ENCODE measurements at regions not wholly inside any gene's neighbourhood (a gene's known extent, or its start where the extent isn't known, plus 50 kb on each side); places are given as distances from the start of the nearest gene placed in this dataset.
A peak's percentile ranks its signal among the peaks of the same experiment; 100 is the strongest.

GRCh38 chr4:53693909-53694308 is 102.6 kb upstream of the LNX1 start:
- H4K20me1 ChIP-seq (ENCODE audit: control insufficient read depth, extremely low read depth, insufficient read depth, low read length) = no peaks in the 10 kb centered on the region
- H3K9ac ChIP-seq (ENCODE audit: insufficient read depth, low read length) = no peak overlapping the region
- no peaks in the 10 kb centered on the region for H3K36me3 ChIP-seq (ENCODE audit: control insufficient read depth, insufficient read depth, low read length)
- H3K4me2 ChIP-seq (ENCODE audit: extremely low read depth, insufficient read depth, low read length) = no peak overlapping the region
- no peak overlapping the region for H3K4me3 ChIP-seq (replicated peaks in 1 of 4; ENCODE audit: control extremely low read depth in 1 of 4, insufficient read depth in 1 of 4, low read depth in 3 of 4, low read length in 4 of 4)
- H3K27ac ChIP-seq (ENCODE audit: insufficient read depth, low read length) = no peak overlapping the region
- no peaks in the 10 kb centered on the region for H3K27me3 ChIP-seq (ENCODE audit: control insufficient read depth, insufficient read depth, low read length)
- H2AFZ ChIP-seq (ENCODE audit: low read length) = no peak overlapping the region
- TF ChIP-seq, protein P1, sequence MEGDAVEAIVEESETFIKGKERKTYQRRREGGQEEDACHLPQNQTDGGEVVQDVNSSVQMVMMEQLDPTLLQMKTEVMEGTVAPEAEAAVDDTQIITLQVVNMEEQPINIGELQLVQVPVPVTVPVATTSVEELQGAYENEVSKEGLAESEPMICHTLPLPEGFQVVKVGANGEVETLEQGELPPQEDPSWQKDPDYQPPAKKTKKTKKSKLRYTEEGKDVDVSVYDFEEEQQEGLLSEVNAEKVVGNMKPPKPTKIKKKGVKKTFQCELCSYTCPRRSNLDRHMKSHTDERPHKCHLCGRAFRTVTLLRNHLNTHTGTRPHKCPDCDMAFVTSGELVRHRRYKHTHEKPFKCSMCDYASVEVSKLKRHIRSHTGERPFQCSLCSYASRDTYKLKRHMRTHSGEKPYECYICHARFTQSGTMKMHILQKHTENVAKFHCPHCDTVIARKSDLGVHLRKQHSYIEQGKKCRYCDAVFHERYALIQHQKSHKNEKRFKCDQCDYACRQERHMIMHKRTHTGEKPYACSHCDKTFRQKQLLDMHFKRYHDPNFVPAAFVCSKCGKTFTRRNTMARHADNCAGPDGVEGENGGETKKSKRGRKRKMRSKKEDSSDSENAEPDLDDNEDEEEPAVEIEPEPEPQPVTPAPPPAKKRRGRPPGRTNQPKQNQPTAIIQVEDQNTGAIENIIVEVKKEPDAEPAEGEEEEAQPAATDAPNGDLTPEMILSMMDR (conservative IDR thresholded peaks at IDR 0.05 in 1 of 2, IDR thresholded peaks at IDR 0.05 in 1 of 2; ENCODE audit: low read depth in 1 of 2, low read length in 2 of 2) = no peak
- TF ChIP-seq EZH2 (IDR thresholded peaks at IDR 0.05; ENCODE audit: low read length, missing control alignments) = no peak
- no peaks in the 10 kb centered on the region for H3K79me2 ChIP-seq (ENCODE audit: control insufficient read depth, insufficient read depth, low read length)
- no peak for DNase-seq (ENCODE audit: low read depth in 2 of 2)
- no peaks in the 10 kb centered on the region for H3K9me3 ChIP-seq (ENCODE audit: control insufficient read depth, insufficient read depth, low read depth, low read length)
- H3K4me1 ChIP-seq (ENCODE audit: control insufficient read depth, extremely low read depth, insufficient read depth, low read length) = peaks cover 6% of the 10 kb centered on the region

GRCh38 chr4:53693408-53693807 is 102.1 kb upstream of the LNX1 start:
- Histone ChIP-seq H3K9ac (ENCODE audit: insufficient read depth, low read length) (no peak overlapping the region), H3K4me2 (ENCODE audit: extremely low read depth, insufficient read depth, low read length) (no peak overlapping the region), H3K27me3 (ENCODE audit: control insufficient read depth, insufficient read depth, low read length) (no peaks in the 10 kb centered on the region), H3K9me3 (ENCODE audit: control insufficient read depth, insufficient read depth, low read depth, low read length) (no peaks in the 10 kb centered on the region), H3K27ac (ENCODE audit: insufficient read depth, low read length) (no peak overlapping the region), H3K4me3 (replicated peaks in 1 of 4; ENCODE audit: control extremely low read depth in 1 of 4, insufficient read depth in 1 of 4, low read depth in 3 of 4, low read length in 4 of 4) (no peak overlapping the region), H4K20me1 (ENCODE audit: control insufficient read depth, extremely low read depth, insufficient read depth, low read length) (no peaks in the 10 kb centered on the region), H3K36me3 (ENCODE audit: control insufficient read depth, insufficient read depth, low read length) (no peaks in the 10 kb centered on the region), H2AFZ (ENCODE audit: low read length) (peak overlapping the region; percentile 14), H3K79me2 (ENCODE audit: control insufficient read depth, insufficient read depth, low read length) (no peaks in the 10 kb centered on the region), H3K4me1 (ENCODE audit: control insufficient read depth, extremely low read depth, insufficient read depth, low read length) (peaks cover 10% of the 10 kb centered on the region)
- TF ChIP-seq, protein P1 (conservative IDR thresholded peaks at IDR 0.05 in 1 of 2, IDR thresholded peaks at IDR 0.05 in 1 of 2; ENCODE audit: low read depth in 1 of 2, low read length in 2 of 2) = no peak
- no peak for TF ChIP-seq EZH2 (IDR thresholded peaks at IDR 0.05; ENCODE audit: low read length, missing control alignments)
- no peak for DNase-seq (ENCODE audit: low read depth in 2 of 2)

DNA sequence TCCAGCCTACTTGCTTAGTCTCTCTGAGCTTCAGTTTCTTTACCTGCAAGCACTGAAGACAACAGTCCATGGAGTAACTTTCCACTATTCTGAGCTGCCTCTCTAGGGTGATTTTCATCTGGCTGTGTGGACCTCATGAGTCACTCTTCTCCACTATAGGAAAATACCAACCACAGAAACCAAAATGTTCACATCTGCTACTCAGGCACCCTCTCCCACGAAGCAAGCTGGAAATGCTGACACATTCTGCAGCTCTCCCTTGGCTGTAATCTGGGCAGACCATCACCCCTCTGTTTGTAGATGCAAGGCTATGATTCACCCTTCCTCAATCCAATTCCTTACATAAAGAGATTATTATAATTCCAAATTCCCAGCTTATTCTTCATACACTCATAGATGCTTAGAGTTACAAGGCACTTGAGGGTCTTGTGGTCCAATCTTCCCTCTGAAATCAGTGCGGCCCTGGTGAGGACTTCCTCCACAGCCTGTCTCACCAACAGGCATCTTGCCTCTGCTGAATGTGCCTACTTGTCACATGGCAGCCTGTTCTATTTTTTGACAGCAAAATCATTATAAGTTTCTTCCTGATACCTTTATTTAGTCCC is 97.0 kb upstream of the LNX1 start:
- Histone ChIP-seq H3K27ac (ENCODE audit: insufficient read depth, low read length) (peak overlapping the region; percentile 68), H3K4me1 (ENCODE audit: control insufficient read depth, extremely low read depth, insufficient read depth, low read length) (peaks cover 19% of the 10 kb centered on the region), H3K79me2 (ENCODE audit: control insufficient read depth, insufficient read depth, low read length) (no peaks in the 10 kb centered on the region), H3K4me2 (ENCODE audit: extremely low read depth, insufficient read depth, low read length) (peak overlapping the region; percentile 60), H3K27me3 (ENCODE audit: control insufficient read depth, insufficient read depth, low read length) (no peaks in the 10 kb centered on the region), H4K20me1 (ENCODE audit: control insufficient read depth, extremely low read depth, insufficient read depth, low read length) (no peaks in the 10 kb centered on the region), H3K9ac (ENCODE audit: insufficient read depth, low read length) (no peak overlapping the region), H3K36me3 (ENCODE audit: control insufficient read depth, insufficient read depth, low read length) (no peaks in the 10 kb centered on the region), H2AFZ (ENCODE audit: low read length) (no peak overlapping the region), H3K4me3 (replicated peaks in 1 of 4; ENCODE audit: control extremely low read depth in 1 of 4, insufficient read depth in 1 of 4, low read depth in 3 of 4, low read length in 4 of 4) (no peak overlapping the region), H3K9me3 (ENCODE audit: control insufficient read depth, insufficient read depth, low read depth, low read length) (no peaks in the 10 kb centered on the region)
- peak; percentile 98 to 100 for DNase-seq (ENCODE audit: low read depth in 2 of 2)
- TF ChIP-seq EZH2 (IDR thresholded peaks at IDR 0.05; ENCODE audit: low read length, missing control alignments) = no peak
- TF ChIP-seq, protein P1 (conservative IDR thresholded peaks at IDR 0.05 in 1 of 2, IDR thresholded peaks at IDR 0.05 in 1 of 2; ENCODE audit: low read depth in 1 of 2, low read length in 2 of 2) = no peak
